HFFc6 (cell line): ENCODE measurements at regions not wholly inside any gene's neighbourhood (a gene's known extent, or its start where the extent isn't known, plus 50 kb on each side); places are given as distances from the start of the nearest gene placed in this dataset.
A peak's percentile ranks its signal among the peaks of the same experiment; 100 is the strongest.
"Not testable (repeated sequence)": the region's sequence is repeated elsewhere in the genome, so short reads cannot be mapped to it uniquely, and the experiment has no call there.

Experiments used
- DNase-seq: peaks from one replicate; pipeline ENCODE4 v3.0.0-alpha.2; 2018
- H3K27ac Mint-ChIP-seq: 2 replicates; pipeline ENCODE4 v1.8.0; 2020; ENCODE audit warnings: mild to moderate bottlenecking, mixed read lengths
- H3K27me3 Mint-ChIP-seq: 2 replicates; pipeline ENCODE4 v1.8.0; 2021; ENCODE audit warnings: mild to moderate bottlenecking, moderate library complexity, mixed read lengths; ENCODE audit not compliant: insufficient read depth
- H3K36me3 Mint-ChIP-seq: 2 replicates; pipeline ENCODE4 v1.8.0; 2021; ENCODE audit warnings: low read depth, mixed read lengths
- H3K4me1 Mint-ChIP-seq: 2 replicates; pipeline ENCODE4 v1.8.0; 2020; ENCODE audit warnings: low read depth, mixed read lengths
- H3K4me3 Mint-ChIP-seq: 2 replicates; pipeline ENCODE4 v1.8.0; 2020; ENCODE audit warnings: mild to moderate bottlenecking, moderate library complexity, mixed read lengths
- H3K9me3 Mint-ChIP-seq: 2 replicates; pipeline ENCODE4 v1.8.0; 2020; ENCODE audit warnings: mild to moderate bottlenecking, mixed read lengths
- TF ChIP-seq, protein P1 (sequence below): fragments of 200-600 bp; sonication (generic); IDR thresholded peaks from 2 replicates; pipeline ENCODE4 v1.5.0; 2021; ENCODE audit warnings: antibody characterized with exemption, mild to moderate bottlenecking

GRCh38 chr18:1056404-1056803, 151.7 kb downstream of the ADCYAP1 start:
- no peak for DNase-seq
- Mint-ChIP-seq H3K4me1 (no peaks in the 10 kb centered on the region), H3K9me3 (peaks cover 57% of the 10 kb centered on the region), H3K36me3 (no peaks in the 10 kb centered on the region), H3K4me3 (no peak overlapping the region), H3K27me3 (no peaks in the 10 kb centered on the region; the same call in none of the 2 replicates), H3K27ac (no peak overlapping the region)
- TF ChIP-seq, protein P1, sequence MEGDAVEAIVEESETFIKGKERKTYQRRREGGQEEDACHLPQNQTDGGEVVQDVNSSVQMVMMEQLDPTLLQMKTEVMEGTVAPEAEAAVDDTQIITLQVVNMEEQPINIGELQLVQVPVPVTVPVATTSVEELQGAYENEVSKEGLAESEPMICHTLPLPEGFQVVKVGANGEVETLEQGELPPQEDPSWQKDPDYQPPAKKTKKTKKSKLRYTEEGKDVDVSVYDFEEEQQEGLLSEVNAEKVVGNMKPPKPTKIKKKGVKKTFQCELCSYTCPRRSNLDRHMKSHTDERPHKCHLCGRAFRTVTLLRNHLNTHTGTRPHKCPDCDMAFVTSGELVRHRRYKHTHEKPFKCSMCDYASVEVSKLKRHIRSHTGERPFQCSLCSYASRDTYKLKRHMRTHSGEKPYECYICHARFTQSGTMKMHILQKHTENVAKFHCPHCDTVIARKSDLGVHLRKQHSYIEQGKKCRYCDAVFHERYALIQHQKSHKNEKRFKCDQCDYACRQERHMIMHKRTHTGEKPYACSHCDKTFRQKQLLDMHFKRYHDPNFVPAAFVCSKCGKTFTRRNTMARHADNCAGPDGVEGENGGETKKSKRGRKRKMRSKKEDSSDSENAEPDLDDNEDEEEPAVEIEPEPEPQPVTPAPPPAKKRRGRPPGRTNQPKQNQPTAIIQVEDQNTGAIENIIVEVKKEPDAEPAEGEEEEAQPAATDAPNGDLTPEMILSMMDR: no peak

DNA sequence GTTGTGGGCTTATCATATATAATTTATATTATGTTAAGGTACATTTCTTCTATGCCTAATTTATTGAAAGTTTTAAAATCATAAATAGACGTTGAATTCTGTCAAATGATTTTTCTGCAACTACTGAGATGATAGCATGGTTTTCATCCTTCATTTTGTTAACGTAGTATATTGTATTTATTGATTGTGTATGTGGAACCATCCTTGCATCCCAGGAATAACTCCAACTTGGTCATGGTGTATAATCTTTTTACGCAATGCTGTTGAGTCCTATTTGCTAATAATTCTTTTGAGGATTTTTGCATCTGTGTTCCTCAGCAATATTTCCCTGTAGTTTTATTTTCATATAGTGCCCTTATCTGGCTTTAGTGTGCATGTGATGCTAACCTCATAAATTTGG, 152.7 kb downstream of the ADCYAP1 start:
- H3K4me1 Mint-ChIP-seq: no peaks in the 10 kb centered on the region
- DNase-seq: no peak
- H3K9me3 Mint-ChIP-seq: peaks cover 67% of the 10 kb centered on the region
- no peaks in the 10 kb centered on the region for H3K36me3 Mint-ChIP-seq
- H3K27ac Mint-ChIP-seq: no peak overlapping the region
- H3K27me3 Mint-ChIP-seq: no peaks in the 10 kb centered on the region; the same call in none of the 2 replicates
- H3K4me3 Mint-ChIP-seq: no peak overlapping the region
- TF ChIP-seq, protein P1: no peak

GRCh38 chr18:1062588-1062987, 157.9 kb downstream of the ADCYAP1 start:
- Mint-ChIP-seq H3K4me3 (no peak overlapping the region), H3K36me3 (no peaks in the 10 kb centered on the region), H3K27me3 (no peaks in the 10 kb centered on the region; the same call in 1 of the 2 replicates), H3K9me3 (peaks cover 56% of the 10 kb centered on the region), H3K4me1 (no peaks in the 10 kb centered on the region), H3K27ac (no peak overlapping the region)
- TF ChIP-seq, protein P1: peak; percentile 17; the same call in 1 of the 2 replicates
- no peak for DNase-seq

DNA sequence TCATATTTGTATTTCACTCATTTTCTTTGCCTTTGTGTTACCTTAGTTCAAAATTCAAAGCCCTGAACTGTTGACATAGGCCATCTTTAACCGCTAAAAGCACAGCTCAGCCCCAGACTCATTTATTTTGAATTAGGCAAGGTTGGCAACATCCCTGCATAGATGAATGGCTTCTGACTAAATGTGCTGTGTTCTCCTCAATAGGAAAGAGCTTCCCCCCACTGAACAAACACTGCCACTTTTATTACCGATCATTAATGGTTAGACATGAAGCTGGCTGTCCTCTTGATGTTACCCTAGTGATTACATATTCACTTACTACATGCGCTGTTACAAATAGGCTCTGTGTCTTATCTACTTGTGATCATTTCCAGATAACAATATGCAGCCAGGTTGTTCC, 170.7 kb downstream of the ADCYAP1 start:
- TF ChIP-seq, protein P1: no peak
- Mint-ChIP-seq H3K27me3 (no peaks in the 10 kb centered on the region), H3K9me3 (peaks cover 26% of the 10 kb centered on the region), H3K4me1 (no peaks in the 10 kb centered on the region), H3K36me3 (no peaks in the 10 kb centered on the region), H3K4me3 (no peak overlapping the region), H3K27ac (no peak overlapping the region)
- DNase-seq: no peak

DNA sequence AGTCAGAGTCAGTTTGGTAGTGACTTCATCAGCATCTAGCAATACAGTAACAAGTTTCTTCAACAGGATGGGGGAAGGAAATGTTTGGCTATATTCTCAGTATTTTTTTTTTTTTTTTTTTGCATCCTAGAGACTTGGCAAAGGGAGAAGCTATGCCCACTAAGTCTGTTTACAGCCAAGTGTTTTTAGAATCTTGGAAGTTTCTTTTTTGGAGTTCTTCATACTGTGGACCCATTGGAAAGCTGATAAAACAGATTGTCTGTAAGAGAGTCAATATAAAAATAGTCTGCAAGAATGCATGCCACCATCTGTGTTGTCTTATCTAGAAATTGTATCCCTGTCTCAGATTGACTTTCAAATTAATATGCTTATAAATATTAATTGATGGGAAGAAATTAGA, 171.2 kb downstream of the ADCYAP1 start:
- Mint-ChIP-seq H3K9me3 (peaks cover 27% of the 10 kb centered on the region), H3K36me3 (no peaks in the 10 kb centered on the region), H3K4me1 (no peaks in the 10 kb centered on the region), H3K27me3 (no peaks in the 10 kb centered on the region), H3K4me3 (no peak overlapping the region), H3K27ac (no peak overlapping the region)
- TF ChIP-seq, protein P1: no peak
- no peak for DNase-seq

DNA sequence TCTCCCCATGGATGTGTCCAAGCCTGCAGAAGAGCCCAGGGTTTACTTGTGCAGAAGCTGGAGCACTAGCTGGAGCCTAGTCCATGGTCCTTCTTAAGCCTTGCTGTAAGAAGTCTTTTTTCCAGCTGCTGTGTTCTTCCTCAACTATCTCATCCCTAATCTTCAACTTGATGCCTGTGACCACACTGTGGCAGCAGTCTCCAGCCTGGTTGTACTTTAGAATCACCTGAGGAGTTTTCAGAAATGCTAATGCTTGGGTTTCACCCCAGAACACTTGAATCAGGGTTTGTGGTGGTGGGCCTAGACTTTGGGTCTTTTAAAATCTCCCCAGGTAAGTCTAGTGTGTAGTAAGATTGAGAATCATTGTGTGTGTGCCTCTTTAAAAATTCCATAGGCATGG, 173.6 kb downstream of the ADCYAP1 start:
- no peak overlapping the region for H3K27ac Mint-ChIP-seq
- no peaks in the 10 kb centered on the region for H3K36me3 Mint-ChIP-seq
- DNase-seq: no peak
- TF ChIP-seq, protein P1: no peak
- no peaks in the 10 kb centered on the region for H3K4me1 Mint-ChIP-seq
- H3K9me3 Mint-ChIP-seq: peaks cover 19% of the 10 kb centered on the region
- H3K27me3 Mint-ChIP-seq: no peaks in the 10 kb centered on the region
- no peak overlapping the region for H3K4me3 Mint-ChIP-seq

GRCh38 chr18:1083675-1084074, 179.0 kb downstream of the ADCYAP1 start:
- H3K9me3 Mint-ChIP-seq: peaks cover 42% of the 10 kb centered on the region
- not testable (repeated sequence) for H3K4me3 Mint-ChIP-seq, H3K36me3 Mint-ChIP-seq, H3K27me3 Mint-ChIP-seq, DNase-seq, H3K4me1 Mint-ChIP-seq, H3K27ac Mint-ChIP-seq
